Adrenal gland (tissue), 5 donors: ENCODE measurements at regions not wholly inside any gene's neighbourhood (a gene's known extent, or its start where the extent isn't known, plus 50 kb on each side); places are given as distances from the start of the nearest gene placed in this dataset.

Source experiments
- POLR2A ChIP-seq, 2 donors: fragments of 450-650 bp; IDR thresholded peaks; one replicate each; pipeline ENCODE4 v1.6.1; 2017; ENCODE audit warnings: antibody characterized with exemption in 2 of 2, mild to moderate bottlenecking in 2 of 2, moderate library complexity in 1 of 2
- TF ChIP-seq, protein P1 (sequence below), 6 experiments: fragments of 450-650 bp in 4 of 6; fragments of 200-600 bp in 2 of 6; sonication (generic) in 1 of 6; IDR thresholded peaks; 1 replicate in 5 of 6; 2 replicates in 1 of 6; pipeline versions ENCODE4 v1.5.1 to v1.8.0; 2016 to 2021; ENCODE audit warnings: antibody characterized with exemption in 6 of 6, mild to moderate bottlenecking in 2 of 6, moderate library complexity in 1 of 6
- donor health status: DM: no; HTN: no; CAD: no.

DNA sequence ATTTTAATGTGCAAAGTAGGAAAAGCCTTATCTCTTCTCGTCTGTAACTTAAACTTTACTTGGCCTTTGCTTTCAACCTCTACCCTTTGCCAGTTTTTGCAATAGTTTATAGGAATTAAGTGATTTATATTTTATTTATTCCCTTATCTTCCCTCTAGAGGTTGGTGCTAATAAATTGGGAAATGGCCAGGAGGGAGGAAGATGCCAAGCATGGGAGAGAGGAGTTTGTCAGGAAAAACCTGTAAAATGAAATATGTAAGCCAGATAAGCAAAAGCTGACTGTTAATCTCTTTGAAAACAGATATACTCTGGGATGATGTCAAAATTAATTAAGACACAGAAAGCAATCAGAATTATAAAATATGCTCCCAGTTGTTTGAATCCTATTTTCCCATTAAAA, 484.5 kb downstream of the NR2F1-AS1 start:
- TF ChIP-seq, protein P1, sequence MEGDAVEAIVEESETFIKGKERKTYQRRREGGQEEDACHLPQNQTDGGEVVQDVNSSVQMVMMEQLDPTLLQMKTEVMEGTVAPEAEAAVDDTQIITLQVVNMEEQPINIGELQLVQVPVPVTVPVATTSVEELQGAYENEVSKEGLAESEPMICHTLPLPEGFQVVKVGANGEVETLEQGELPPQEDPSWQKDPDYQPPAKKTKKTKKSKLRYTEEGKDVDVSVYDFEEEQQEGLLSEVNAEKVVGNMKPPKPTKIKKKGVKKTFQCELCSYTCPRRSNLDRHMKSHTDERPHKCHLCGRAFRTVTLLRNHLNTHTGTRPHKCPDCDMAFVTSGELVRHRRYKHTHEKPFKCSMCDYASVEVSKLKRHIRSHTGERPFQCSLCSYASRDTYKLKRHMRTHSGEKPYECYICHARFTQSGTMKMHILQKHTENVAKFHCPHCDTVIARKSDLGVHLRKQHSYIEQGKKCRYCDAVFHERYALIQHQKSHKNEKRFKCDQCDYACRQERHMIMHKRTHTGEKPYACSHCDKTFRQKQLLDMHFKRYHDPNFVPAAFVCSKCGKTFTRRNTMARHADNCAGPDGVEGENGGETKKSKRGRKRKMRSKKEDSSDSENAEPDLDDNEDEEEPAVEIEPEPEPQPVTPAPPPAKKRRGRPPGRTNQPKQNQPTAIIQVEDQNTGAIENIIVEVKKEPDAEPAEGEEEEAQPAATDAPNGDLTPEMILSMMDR (IDR thresholded peaks at IDR 0.05) = no peak
- no peak for TF ChIP-seq POLR2A (IDR thresholded peaks at IDR 0.05)
